HUES64 (cell line): ENCODE measurements at regions not wholly inside any gene's neighbourhood (a gene's known extent, or its start where the extent isn't known, plus 50 kb on each side); places are given as distances from the start of the nearest gene placed in this dataset.

Source experiments
- H3K27ac ChIP-seq: 2 replicates; pipeline ENCODE4 v1.7.0; 2013; ENCODE audit warnings: low read depth, low read length, inconsistent platforms
- H3K27me3 ChIP-seq: 2 replicates; pipeline ENCODE4 v1.6.1; 2013; ENCODE audit warnings: mild to moderate bottlenecking, low read length; ENCODE audit not compliant: insufficient read depth
- H3K36me3 ChIP-seq: 2 replicates; pipeline ENCODE4 v1.6.1; 2013; ENCODE audit warnings: mild to moderate bottlenecking, low read length; ENCODE audit not compliant: insufficient read depth
- H3K4me1 ChIP-seq: 2 replicates; pipeline ENCODE4 v1.6.1; 2013; ENCODE audit warnings: mild to moderate bottlenecking, low read length, moderate library complexity; ENCODE audit not compliant: insufficient read depth
- H3K4me3 ChIP-seq: 2 replicates; pipeline ENCODE4 v1.5.1; 2013; ENCODE audit warnings: mild to moderate bottlenecking, low read length, moderate library complexity
- H3K9ac ChIP-seq: 2 replicates; pipeline ENCODE4 v1.6.1; 2013; ENCODE audit warnings: mild to moderate bottlenecking, low read depth, low read length
- H3K9me3 ChIP-seq: 2 replicates; pipeline ENCODE4 v1.6.1; 2013; ENCODE audit warnings: low read depth, low read length; ENCODE audit not compliant: insufficient read depth
- WGBS: fragments of 150-250, 120-280 bp; methylation state at CpG from one replicate; pipeline ENCODE4 v1.1.7; 2013; ENCODE audit warnings: missing lambda C conversion rate; 5-methylcytosine and 5-hydroxymethylcytosine counted together

- no peaks in the 10 kb centered on the region for H3K9me3 ChIP-seq
- no peaks in the 10 kb centered on the region for H3K36me3 ChIP-seq
- no peak overlapping the region for H3K9ac ChIP-seq
- 93% methylated on average over 8 of the region's 8 CpGs for WGBS
- H3K27me3 ChIP-seq, result no peaks in the 10 kb centered on the region
- H3K27ac ChIP-seq, result no peak overlapping the region
- H3K4me1 ChIP-seq, result no peaks in the 10 kb centered on the region
- H3K4me3 ChIP-seq, result no peak overlapping the region
Observed at GRCh38 chr9:107404736-107405135, 84.8 kb downstream of the KLF4 start.

- Histone ChIP-seq H3K27ac (no peak overlapping the region), H3K9me3 (no peaks in the 10 kb centered on the region), H3K9ac (no peak overlapping the region), H3K36me3 (no peaks in the 10 kb centered on the region), H3K4me3 (no peak overlapping the region), H3K27me3 (no peaks in the 10 kb centered on the region), H3K4me1 (no peaks in the 10 kb centered on the region)
- 92% methylated on average over 2 of the region's 2 CpGs for WGBS
Observed at GRCh38 chr9:107404161-107404560, 85.4 kb downstream of the KLF4 start.

- Histone ChIP-seq H3K4me3 (no peak overlapping the region), H3K9me3 (no peaks in the 10 kb centered on the region), H3K27ac (no peak overlapping the region), H3K9ac (no peak overlapping the region), H3K36me3 (no peaks in the 10 kb centered on the region), H3K4me1 (no peaks in the 10 kb centered on the region), H3K27me3 (no peaks in the 10 kb centered on the region)
- 79% methylated on average over 11 of the region's 12 CpGs for WGBS
Observed at GRCh38 chr9:107397076-107398044, 92.2 kb downstream of the KLF4 start.

GRCh38 chr9:107394264-107394663 is 95.3 kb downstream of the KLF4 start:
- Histone ChIP-seq H3K27me3 (no peaks in the 10 kb centered on the region), H3K36me3 (no peaks in the 10 kb centered on the region), H3K9me3 (no peaks in the 10 kb centered on the region), H3K4me1 (no peaks in the 10 kb centered on the region), H3K27ac (no peak overlapping the region), H3K4me3 (no peak overlapping the region), H3K9ac (no peak overlapping the region)
- WGBS, result 91% methylated on average over 5 of the region's 5 CpGs

- Histone ChIP-seq H3K4me1 (no peaks in the 10 kb centered on the region), H3K4me3 (no peak overlapping the region), H3K36me3 (no peaks in the 10 kb centered on the region), H3K9ac (no peak overlapping the region), H3K27ac (no peak overlapping the region), H3K9me3 (no peaks in the 10 kb centered on the region), H3K27me3 (no peaks in the 10 kb centered on the region)
- WGBS, result 94% methylated on average over 3 of the region's 4 CpGs
Observed at GRCh38 chr9:107390778-107391177, 98.8 kb downstream of the KLF4 start.

- H3K9ac ChIP-seq, result no peak overlapping the region
- no peaks in the 10 kb centered on the region for H3K9me3 ChIP-seq
- H3K4me3 ChIP-seq, result no peak overlapping the region
- H3K27me3 ChIP-seq, result no peaks in the 10 kb centered on the region
- H3K27ac ChIP-seq, result no peak overlapping the region
- WGBS, result 89% methylated on average over 8 of the region's 8 CpGs
- H3K4me1 ChIP-seq, result no peaks in the 10 kb centered on the region
- no peaks in the 10 kb centered on the region for H3K36me3 ChIP-seq
Observed at GRCh38 chr9:107390279-107390678, 99.3 kb downstream of the KLF4 start.

GRCh38 chr9:107389617-107390071 is 99.9 kb downstream of the KLF4 start:
- no peaks in the 10 kb centered on the region for H3K9me3 ChIP-seq
- H3K36me3 ChIP-seq, result no peaks in the 10 kb centered on the region
- no peak overlapping the region for H3K9ac ChIP-seq
- H3K27me3 ChIP-seq, result no peaks in the 10 kb centered on the region
- no peak overlapping the region for H3K27ac ChIP-seq
- WGBS, result 89% methylated on average over 3 of the region's 3 CpGs
- no peak overlapping the region for H3K4me3 ChIP-seq
- H3K4me1 ChIP-seq, result no peaks in the 10 kb centered on the region

- Histone ChIP-seq H3K9me3 (no peaks in the 10 kb centered on the region), H3K27ac (no peak overlapping the region), H3K9ac (no peak overlapping the region), H3K4me1 (no peaks in the 10 kb centered on the region), H3K27me3 (no peaks in the 10 kb centered on the region), H3K36me3 (no peaks in the 10 kb centered on the region), H3K4me3 (no peak overlapping the region)
- WGBS, result 89% methylated on average over 4 of the region's 4 CpGs
Observed at GRCh38 chr9:107388890-107389289, 100.7 kb downstream of the KLF4 start.

- H3K27me3 ChIP-seq, result no peaks in the 10 kb centered on the region
- H3K9ac ChIP-seq, result no peak overlapping the region
- H3K27ac ChIP-seq, result no peak overlapping the region
- 68% methylated on average over 2 of the region's 3 CpGs for WGBS
- no peak overlapping the region for H3K4me3 ChIP-seq
- H3K36me3 ChIP-seq, result no peaks in the 10 kb centered on the region
- H3K9me3 ChIP-seq, result no peaks in the 10 kb centered on the region
- H3K4me1 ChIP-seq, result no peaks in the 10 kb centered on the region
Observed at GRCh38 chr9:107387409-107387808, 102.2 kb downstream of the KLF4 start.

GRCh38 chr9:107386396-107386795 is 103.2 kb downstream of the KLF4 start:
- no peaks in the 10 kb centered on the region for H3K27me3 ChIP-seq
- no peaks in the 10 kb centered on the region for H3K36me3 ChIP-seq
- no peak overlapping the region for H3K27ac ChIP-seq
- H3K4me3 ChIP-seq, result no peak overlapping the region
- 89% methylated on average over 1 of the region's 1 CpG for WGBS
- no peaks in the 10 kb centered on the region for H3K4me1 ChIP-seq
- H3K9me3 ChIP-seq, result no peaks in the 10 kb centered on the region
- no peak overlapping the region for H3K9ac ChIP-seq
